Peyer's patch (tissue), 4 donors: ENCODE measurements at regions not wholly inside any gene's neighbourhood (a gene's known extent, or its start where the extent isn't known, plus 50 kb on each side); places are given as distances from the start of the nearest gene placed in this dataset.

Experiments used
- CTCF ChIP-seq, 6 experiments: fragments of 450-650 bp in 4 of 6; fragments of 200-600 bp in 2 of 6; sonication (generic) in 1 of 6; IDR thresholded peaks; one replicate each; pipeline ENCODE4 v1.5.1; 2017 to 2019; ENCODE audit warnings: antibody characterized with exemption in 6 of 6, mild to moderate bottlenecking in 3 of 6, moderate library complexity in 1 of 6
- POLR2A ChIP-seq, 2 donors: fragments of 450-650 bp; IDR thresholded peaks; one replicate each; pipeline ENCODE4 v1.5.1; 2017; ENCODE audit warnings: antibody characterized with exemption in 2 of 2, mild to moderate bottlenecking in 2 of 2, moderate library complexity in 2 of 2

GRCh38 chr4:188714907-188715306 lies 575.7 kb downstream of the TRIML1 start:
- TF ChIP-seq CTCF (IDR thresholded peaks at IDR 0.05) (no peak), POLR2A (IDR thresholded peaks at IDR 0.05) (no peak)
